Peyer's patch (tissue), 4 donors: ENCODE measurements at regions not wholly inside any gene's neighbourhood (a gene's known extent, or its start where the extent isn't known, plus 50 kb on each side); places are given as distances from the start of the nearest gene placed in this dataset.

Experiments
- DNase-seq, 3 donors: peaks; one replicate each; pipeline ENCODE4 v3.0.0-alpha.2; 2017 to 2019
- H3K27ac ChIP-seq, 4 donors: fragments of 200-600 bp; sonication (generic); one replicate each; pipeline ENCODE4 v1.5.1; 2016 to 2019
- H3K27me3 ChIP-seq, 2 donors: fragments of 200-600 bp; sonication (generic); one replicate each; pipeline ENCODE4 v1.5.1; 2019
- H3K36me3 ChIP-seq, 3 donors: fragments of 200-600 bp; sonication (generic); one replicate each; pipeline ENCODE4 v1.5.1; 2016 to 2019
- H3K4me1 ChIP-seq, 4 donors: fragments of 200-600 bp; sonication (generic); one replicate each; pipeline ENCODE4 v1.5.1; 2016 to 2019
- H3K4me3 ChIP-seq, 4 donors: fragments of 200-600 bp; sonication (generic); 1 replicate in 3 of 4; 2 replicates in 1 of 4; pipeline ENCODE4 v1.5.1; 2016 to 2019; ENCODE audit warnings: mild to moderate bottlenecking in 1 of 4
- H3K9me3 ChIP-seq, 4 donors: fragments of 200-600 bp; sonication (generic); one replicate each; pipeline ENCODE4 v1.5.1; 2016 to 2019; ENCODE audit warnings: mild to moderate bottlenecking in 1 of 4
- CTCF ChIP-seq, 6 experiments: fragments of 450-650 bp in 4 of 6; fragments of 200-600 bp in 2 of 6; sonication (generic) in 1 of 6; IDR thresholded peaks; one replicate each; pipeline ENCODE4 v1.5.1; 2017 to 2019; ENCODE audit warnings: antibody characterized with exemption in 6 of 6, mild to moderate bottlenecking in 3 of 6, moderate library complexity in 1 of 6
- POLR2A ChIP-seq, 2 donors: fragments of 450-650 bp; IDR thresholded peaks; one replicate each; pipeline ENCODE4 v1.5.1; 2017; ENCODE audit warnings: antibody characterized with exemption in 2 of 2, mild to moderate bottlenecking in 2 of 2, moderate library complexity in 2 of 2

- H3K4me1 ChIP-seq = no peaks in the 10 kb centered on the region
- TF ChIP-seq POLR2A (IDR thresholded peaks at IDR 0.05) (no peak), CTCF (IDR thresholded peaks at IDR 0.05) (no peak)
- no peak overlapping the region for H3K4me3 ChIP-seq
- H3K27ac ChIP-seq = no peak overlapping the region
- H3K9me3 ChIP-seq = no peaks in the 10 kb centered on the region
- no peaks in the 10 kb centered on the region for H3K36me3 ChIP-seq
- H3K27me3 ChIP-seq = no peaks in the 10 kb centered on the region
- no peak for DNase-seq
These were observed 181.0 kb upstream of the BMP4 start for GRCh38 chr14:54137614-54137961.

GRCh38 chr14:54138024-54138353, 181.4 kb upstream of the BMP4 start:
- TF ChIP-seq POLR2A (IDR thresholded peaks at IDR 0.05) (no peak), CTCF (IDR thresholded peaks at IDR 0.05) (no peak)
- no peak overlapping the region for H3K27ac ChIP-seq
- H3K4me1 ChIP-seq = no peaks in the 10 kb centered on the region
- H3K9me3 ChIP-seq = no peaks in the 10 kb centered on the region
- DNase-seq = no peak
- no peaks in the 10 kb centered on the region for H3K27me3 ChIP-seq
- no peaks in the 10 kb centered on the region for H3K36me3 ChIP-seq
- H3K4me3 ChIP-seq = no peak overlapping the region

- DNase-seq = no peak
- Histone ChIP-seq H3K4me3 (no peak overlapping the region), H3K36me3 (no peaks in the 10 kb centered on the region), H3K9me3 (no peaks in the 10 kb centered on the region), H3K27me3 (no peaks in the 10 kb centered on the region), H3K4me1 (no peaks in the 10 kb centered on the region), H3K27ac (no peak overlapping the region)
- no peak for TF ChIP-seq POLR2A (IDR thresholded peaks at IDR 0.05)
- no peak for TF ChIP-seq CTCF (IDR thresholded peaks at IDR 0.05)
These were observed 181.9 kb upstream of the BMP4 start for GRCh38 chr14:54138354-54139038.

- no peak for TF ChIP-seq POLR2A (IDR thresholded peaks at IDR 0.05)
- TF ChIP-seq CTCF (IDR thresholded peaks at IDR 0.05) = no peak
- Histone ChIP-seq H3K4me1 (no peaks in the 10 kb centered on the region), H3K27me3 (no peaks in the 10 kb centered on the region), H3K4me3 (no peak overlapping the region), H3K27ac (no peak overlapping the region), H3K9me3 (no peaks in the 10 kb centered on the region), H3K36me3 (no peaks in the 10 kb centered on the region)
- no peak for DNase-seq
These were observed 183.9 kb upstream of the BMP4 start for GRCh38 chr14:54140551-54140950.

GRCh38 chr14:54146601-54147000, 190.0 kb upstream of the BMP4 start:
- H3K36me3 ChIP-seq = no peaks in the 10 kb centered on the region
- H3K9me3 ChIP-seq = no peaks in the 10 kb centered on the region
- DNase-seq = no peak
- no peak overlapping the region for H3K27ac ChIP-seq
- H3K4me1 ChIP-seq = no peaks in the 10 kb centered on the region
- no peak overlapping the region for H3K4me3 ChIP-seq
- H3K27me3 ChIP-seq = no peaks in the 10 kb centered on the region
- no peak for TF ChIP-seq POLR2A (IDR thresholded peaks at IDR 0.05)
- TF ChIP-seq CTCF (IDR thresholded peaks at IDR 0.05) = no peak

- no peak overlapping the region for H3K27ac ChIP-seq
- H3K4me3 ChIP-seq = no peak overlapping the region
- no peaks in the 10 kb centered on the region for H3K36me3 ChIP-seq
- H3K4me1 ChIP-seq = no peaks in the 10 kb centered on the region
- DNase-seq = no peak
- H3K27me3 ChIP-seq = no peaks in the 10 kb centered on the region
- no peaks in the 10 kb centered on the region for H3K9me3 ChIP-seq
- TF ChIP-seq CTCF (IDR thresholded peaks at IDR 0.05) (no peak), POLR2A (IDR thresholded peaks at IDR 0.05) (no peak)
These were observed 190.7 kb upstream of the BMP4 start for GRCh38 chr14:54147282-54147681.
